Adrenal gland (tissue), 5 donors: ENCODE measurements at regions not wholly inside any gene's neighbourhood (a gene's known extent, or its start where the extent isn't known, plus 50 kb on each side); places are given as distances from the start of the nearest gene placed in this dataset.
"Not testable (repeated sequence)": the region's sequence is repeated elsewhere in the genome, so short reads cannot be mapped to it uniquely, and the experiment has no call there.

Experiments
- POLR2A ChIP-seq, 2 donors: fragments of 450-650 bp; IDR thresholded peaks; one replicate each; pipeline ENCODE4 v1.6.1; 2017; ENCODE audit warnings: antibody characterized with exemption in 2 of 2, mild to moderate bottlenecking in 2 of 2, moderate library complexity in 1 of 2
- TF ChIP-seq, protein P1 (sequence below), 6 experiments: fragments of 450-650 bp in 4 of 6; fragments of 200-600 bp in 2 of 6; sonication (generic) in 1 of 6; IDR thresholded peaks; 1 replicate in 5 of 6; 2 replicates in 1 of 6; pipeline versions ENCODE4 v1.5.1 to v1.8.0; 2016 to 2021; ENCODE audit warnings: antibody characterized with exemption in 6 of 6, mild to moderate bottlenecking in 2 of 6, moderate library complexity in 1 of 6
- donor health status: DM: no; HTN: no; CAD: no.

GRCh38 chr10:81735167-81735566 is 139.8 kb upstream of the NRG3 start:
- TF ChIP-seq, protein P1, sequence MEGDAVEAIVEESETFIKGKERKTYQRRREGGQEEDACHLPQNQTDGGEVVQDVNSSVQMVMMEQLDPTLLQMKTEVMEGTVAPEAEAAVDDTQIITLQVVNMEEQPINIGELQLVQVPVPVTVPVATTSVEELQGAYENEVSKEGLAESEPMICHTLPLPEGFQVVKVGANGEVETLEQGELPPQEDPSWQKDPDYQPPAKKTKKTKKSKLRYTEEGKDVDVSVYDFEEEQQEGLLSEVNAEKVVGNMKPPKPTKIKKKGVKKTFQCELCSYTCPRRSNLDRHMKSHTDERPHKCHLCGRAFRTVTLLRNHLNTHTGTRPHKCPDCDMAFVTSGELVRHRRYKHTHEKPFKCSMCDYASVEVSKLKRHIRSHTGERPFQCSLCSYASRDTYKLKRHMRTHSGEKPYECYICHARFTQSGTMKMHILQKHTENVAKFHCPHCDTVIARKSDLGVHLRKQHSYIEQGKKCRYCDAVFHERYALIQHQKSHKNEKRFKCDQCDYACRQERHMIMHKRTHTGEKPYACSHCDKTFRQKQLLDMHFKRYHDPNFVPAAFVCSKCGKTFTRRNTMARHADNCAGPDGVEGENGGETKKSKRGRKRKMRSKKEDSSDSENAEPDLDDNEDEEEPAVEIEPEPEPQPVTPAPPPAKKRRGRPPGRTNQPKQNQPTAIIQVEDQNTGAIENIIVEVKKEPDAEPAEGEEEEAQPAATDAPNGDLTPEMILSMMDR (IDR thresholded peaks at IDR 0.05), result not testable (repeated sequence)
- not testable (repeated sequence) for TF ChIP-seq POLR2A (IDR thresholded peaks at IDR 0.05)
